GM18520 (cell line): ENCODE measurements at regions not wholly inside any gene's neighbourhood (a gene's known extent, or its start where the extent isn't known, plus 50 kb on each side); places are given as distances from the start of the nearest gene placed in this dataset.

ENCODE experiments used
- ATAC-seq: cut with Tn5 transposase; IDR thresholded peaks from one replicate; pipeline ENCODE4 v1.9.1; 2021; ENCODE audit not compliant: unreplicated experiment

DNA sequence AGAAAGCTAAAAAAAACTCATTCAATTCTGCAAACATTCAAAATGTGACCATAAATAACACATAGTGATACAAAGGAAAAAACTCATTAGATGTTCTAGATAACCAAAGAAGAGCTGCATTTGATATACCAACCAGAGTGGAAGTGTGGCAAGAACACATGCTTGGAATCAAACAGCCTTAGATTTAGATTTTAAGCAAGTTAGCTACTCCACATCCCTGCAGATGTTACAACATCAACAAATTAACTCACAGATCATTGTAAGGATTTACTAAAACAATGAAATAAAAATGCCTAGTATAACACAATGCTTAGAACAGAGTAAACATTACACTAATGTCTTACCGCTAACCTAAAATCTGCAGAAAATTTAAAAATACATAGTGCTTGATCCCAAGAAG lies 114.0 kb upstream of the AKIP1 start:
- no peak for ATAC-seq

DNA sequence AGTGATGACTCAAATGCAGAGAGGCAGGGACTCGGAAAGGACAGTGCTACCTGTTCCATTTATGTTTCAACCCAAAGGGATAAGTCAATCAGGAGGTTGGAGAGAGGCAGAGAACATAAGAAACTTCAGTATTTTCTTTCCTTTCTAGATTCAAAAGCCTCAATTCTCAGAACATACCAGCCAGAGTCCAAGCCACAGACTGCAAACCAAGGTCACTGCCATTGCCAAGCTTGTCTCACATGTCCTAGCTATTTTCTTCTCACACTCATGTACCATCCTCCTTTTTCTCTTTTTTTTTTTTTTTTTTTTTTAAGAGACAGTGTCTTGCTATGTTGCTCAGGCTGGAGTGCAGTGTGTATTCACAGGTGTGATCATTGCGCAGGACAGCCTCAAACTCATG lies 111.7 kb upstream of the AKIP1 start:
- ATAC-seq: no peak

GRCh38 chr11:8800520-8801110 lies 110.4 kb upstream of the AKIP1 start:
- ATAC-seq: no peak

DNA sequence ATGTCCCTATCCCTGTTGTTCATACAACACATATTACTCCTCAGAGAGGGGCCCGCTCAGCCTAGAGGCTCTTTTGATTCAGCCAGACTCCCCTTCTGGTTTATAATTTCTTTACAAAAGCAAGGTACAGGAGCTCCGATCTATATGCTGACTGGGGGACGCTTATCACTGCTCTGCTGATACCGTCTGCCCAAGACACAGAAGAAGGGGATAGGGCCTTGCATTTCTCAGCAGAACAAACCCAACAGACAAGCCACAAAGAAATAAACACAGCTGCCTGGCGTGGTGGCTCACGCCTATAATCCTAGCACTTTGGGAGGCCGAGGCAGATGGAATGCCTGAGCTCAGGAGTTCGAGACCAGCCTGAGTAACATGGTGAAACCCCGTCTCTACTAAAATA lies 109.9 kb upstream of the AKIP1 start:
- ATAC-seq: no peak

GRCh38 chr11:8802251-8802650 lies 108.7 kb upstream of the AKIP1 start:
- ATAC-seq: no peak

GRCh38 chr11:8803973-8804372 lies 107.0 kb upstream of the AKIP1 start:
- ATAC-seq: no peak

- no peak for ATAC-seq
These were observed 105.7 kb upstream of the AKIP1 start for GRCh38 chr11:8805296-8805695.

GRCh38 chr11:8806974-8807373 lies 104.0 kb upstream of the AKIP1 start:
- ATAC-seq: no peak

GRCh38 chr11:8807544-8808225 lies 103.3 kb upstream of the AKIP1 start:
- no peak for ATAC-seq

DNA sequence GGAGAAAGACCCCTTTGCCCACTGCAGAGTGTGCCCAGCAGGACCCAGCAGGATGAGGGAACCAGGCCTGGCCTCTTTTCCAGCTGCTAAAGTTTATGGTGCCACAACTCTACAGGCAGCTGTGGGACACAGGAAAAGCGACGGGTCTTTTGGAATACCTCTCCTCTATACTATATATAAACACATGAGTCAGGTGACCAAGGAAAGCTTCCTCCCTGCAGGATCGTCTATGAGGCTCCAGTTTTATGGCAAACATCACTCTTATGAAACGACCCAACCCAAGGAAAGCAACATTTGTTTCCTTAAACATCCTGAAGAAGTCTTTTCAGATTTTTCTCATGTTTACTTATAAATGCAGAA lies 102.8 kb upstream of the AKIP1 start:
- no peak for ATAC-seq

- no peak for ATAC-seq
These were observed 101.6 kb upstream of the AKIP1 start for GRCh38 chr11:8809241-8809938.

DNA sequence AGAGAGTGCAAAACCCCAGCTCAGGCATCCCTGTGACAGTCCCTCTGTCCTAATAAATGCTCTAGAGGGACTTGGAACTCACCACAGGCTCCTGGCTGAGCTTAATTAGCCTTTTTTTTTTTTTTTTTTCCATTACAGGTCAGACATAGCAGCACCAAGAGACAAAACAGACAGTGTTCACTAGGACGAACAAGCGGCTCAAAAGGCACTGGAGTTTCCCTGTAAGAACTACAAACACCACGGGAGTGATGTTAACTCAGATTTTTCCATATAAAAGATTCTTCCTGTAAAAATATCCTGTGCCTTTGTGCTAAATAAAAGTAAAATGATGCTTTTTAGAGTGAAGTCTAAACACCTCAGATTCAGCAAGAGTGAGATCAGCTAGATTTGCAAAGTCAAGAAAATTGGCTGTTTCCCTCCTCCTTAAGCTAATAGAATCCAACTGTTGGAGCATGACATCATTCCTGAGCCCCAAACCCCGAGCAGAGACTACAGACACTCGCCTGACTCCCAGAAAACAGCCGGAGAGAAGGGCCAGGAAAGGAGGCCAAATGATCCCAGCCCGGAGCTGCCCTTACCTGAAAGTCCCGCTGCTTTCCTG lies 101.0 kb upstream of the AKIP1 start:
- ATAC-seq: no peak

DNA sequence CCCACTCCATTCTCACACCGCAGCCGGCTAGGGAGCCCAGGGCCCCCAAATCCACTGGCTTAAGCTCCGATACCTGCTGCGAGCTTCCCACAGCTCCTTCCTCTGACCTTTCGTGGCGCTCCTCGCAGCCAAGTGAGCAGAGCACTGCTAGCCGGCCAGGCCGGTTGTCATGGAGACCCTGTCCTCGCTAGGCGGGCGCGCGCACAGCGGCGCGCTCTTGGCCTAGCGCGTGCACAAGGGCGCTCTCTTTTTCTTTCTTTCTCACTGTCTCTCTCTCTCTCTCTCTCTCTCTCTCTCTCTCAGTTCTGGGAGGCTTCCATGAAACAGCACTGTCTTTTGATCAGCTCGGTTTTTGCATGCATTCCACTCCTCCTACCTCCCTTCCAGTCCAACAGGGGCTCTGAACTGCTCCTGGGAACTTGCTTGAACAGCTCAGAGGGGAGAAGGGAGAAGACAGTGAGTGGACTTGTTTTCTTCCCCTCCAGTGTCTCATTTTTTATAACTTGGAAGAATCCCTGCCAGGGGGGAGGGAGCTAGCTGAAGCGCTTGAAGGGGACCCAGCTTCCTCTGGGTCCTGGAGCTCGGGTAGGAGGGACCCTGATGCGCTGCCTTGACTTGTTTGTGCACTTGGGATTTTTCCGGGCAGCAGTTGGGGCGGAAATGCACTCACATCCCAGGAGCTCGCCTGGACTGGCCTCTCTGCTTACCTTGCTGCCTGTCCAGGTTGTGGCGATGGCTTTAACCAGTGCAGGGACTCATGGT lies 100.3 kb upstream of the AKIP1 start:
- ATAC-seq: no peak

DNA sequence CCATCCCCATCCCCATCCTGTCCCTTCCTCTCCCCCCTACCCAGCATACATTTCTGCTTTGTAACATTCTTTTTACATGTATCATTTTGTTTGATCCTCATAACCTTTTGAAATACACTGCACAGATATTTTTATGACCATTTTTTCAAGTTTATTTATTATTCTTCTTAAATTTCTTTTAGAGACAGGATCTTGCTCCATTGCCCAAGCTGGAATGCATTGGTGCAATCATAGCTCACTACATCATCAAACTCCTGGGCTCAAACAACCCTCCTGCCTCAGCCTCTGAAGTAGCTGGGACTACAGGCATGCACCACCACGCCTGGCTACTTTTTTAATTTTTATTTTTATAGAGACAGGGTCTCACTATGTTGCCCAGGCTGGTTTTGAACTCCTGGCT lies 99.4 kb upstream of the AKIP1 start:
- ATAC-seq: no peak

GRCh38 chr11:8812438-8812837 lies 98.6 kb upstream of the AKIP1 start:
- ATAC-seq: no peak

DNA sequence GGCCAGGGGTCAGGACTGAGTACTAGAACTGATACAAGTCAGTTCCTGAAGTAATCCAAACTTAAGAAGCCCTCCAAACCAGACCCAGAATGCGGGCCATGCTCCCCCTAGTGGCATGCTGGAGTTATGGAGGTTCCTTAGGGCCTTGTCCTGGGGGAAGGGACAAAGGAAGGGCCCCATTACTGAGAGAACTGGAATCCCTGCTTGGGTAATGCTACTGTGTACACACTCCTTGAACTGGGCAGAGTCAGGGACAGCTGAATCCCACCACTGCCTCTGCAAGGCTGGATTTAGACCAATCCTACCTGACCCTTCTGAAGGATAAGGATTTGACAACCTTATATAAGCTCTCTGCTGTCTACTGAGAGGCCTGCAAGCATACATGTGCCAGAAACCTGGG lies 97.3 kb upstream of the AKIP1 start:
- ATAC-seq: no peak

- ATAC-seq: no peak
These were observed 96.6 kb upstream of the AKIP1 start for GRCh38 chr11:8814209-8814922.

DNA sequence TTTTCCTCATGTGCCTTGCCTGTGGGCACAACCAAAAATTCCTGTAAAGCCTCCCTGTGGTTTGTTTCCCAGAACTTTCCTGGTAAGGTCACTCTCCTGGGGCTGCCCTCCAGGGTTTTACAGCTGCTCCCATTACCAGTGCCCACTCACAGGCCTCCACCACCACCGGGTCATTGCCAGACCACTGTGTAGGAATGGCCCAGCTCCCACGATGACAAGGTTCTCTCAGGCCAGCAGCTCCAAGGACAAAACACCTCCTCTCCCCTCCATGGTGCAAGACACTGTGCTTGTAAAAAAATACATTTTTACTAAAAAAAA lies 96.1 kb upstream of the AKIP1 start:
- ATAC-seq: no peak

GRCh38 chr11:8818421-8818820 lies 92.6 kb upstream of the AKIP1 start:
- ATAC-seq: no peak

- ATAC-seq: no peak
These were observed 90.6 kb upstream of the AKIP1 start for GRCh38 chr11:8820401-8820800.

DNA sequence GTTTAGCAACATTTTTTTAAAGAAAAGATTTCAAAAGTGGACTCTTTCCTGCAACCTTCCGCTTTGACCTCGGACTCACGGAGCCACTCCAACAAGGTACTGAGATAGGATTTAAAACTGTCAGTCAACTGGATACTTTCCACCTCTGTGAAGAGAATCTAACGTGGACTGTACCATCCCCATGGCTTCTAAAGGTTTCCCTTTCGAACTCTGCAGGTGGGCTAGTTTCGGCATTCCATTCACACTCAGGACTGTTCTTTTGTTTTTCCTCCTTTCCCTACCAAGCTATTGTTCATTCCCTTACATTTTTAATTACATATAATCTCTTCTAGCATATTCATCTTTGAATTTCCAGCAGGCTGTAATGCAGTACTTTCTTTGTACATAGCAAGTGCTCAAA lies 88.5 kb upstream of the AKIP1 start:
- ATAC-seq: no peak
